DOHH2 (cell line): ENCODE measurements at regions not wholly inside any gene's neighbourhood (a gene's known extent, or its start where the extent isn't known, plus 50 kb on each side); places are given as distances from the start of the nearest gene placed in this dataset.

Experiments used
- H3F3A ChIP-seq: fragments of 200-600 bp; sonication (generic), shearing (Covaris generic); 2 replicates; pipeline ENCODE4 v1.6.0; 2016; ENCODE audit warnings: antibody characterized with exemption, mild to moderate bottlenecking; ENCODE audit not compliant: control insufficient read depth, insufficient read depth
- H3K27ac ChIP-seq: fragments of 200-600 bp; sonication (generic); 2 replicates; pipeline ENCODE4 v1.5.1; 2014; ENCODE audit warnings: low read depth, mild to moderate bottlenecking, low read length, moderate library complexity
- H3K27me3 ChIP-seq: fragments of 200-600 bp; sonication (generic); 2 replicates; pipeline ENCODE4 v1.6.1; 2014; ENCODE audit warnings: mild to moderate bottlenecking, low read length, mixed read lengths; ENCODE audit not compliant: control insufficient read depth
- H3K36me3 ChIP-seq: fragments of 200-600 bp; sonication (generic); 2 replicates; pipeline ENCODE4 v1.6.1; 2014; ENCODE audit warnings: mild to moderate bottlenecking, low read length, moderate library complexity, mixed read lengths; ENCODE audit not compliant: control insufficient read depth
- H3K4me1 ChIP-seq: fragments of 200-600 bp; sonication (generic); 2 replicates; pipeline ENCODE4 v1.6.1; 2014; ENCODE audit warnings: mild to moderate bottlenecking, low read length, mixed read lengths; ENCODE audit not compliant: control insufficient read depth
- H3K4me2 ChIP-seq: fragments of 200-600 bp; sonication (generic); 2 replicates; pipeline ENCODE4 v1.6.0; 2014; ENCODE audit warnings: mild to moderate bottlenecking, low read length, moderate library complexity
- H3K4me3 ChIP-seq: fragments of 200-600 bp; sonication (generic); 2 replicates; pipeline ENCODE4 v1.5.1; 2014; ENCODE audit warnings: mild to moderate bottlenecking, low read length, mixed read lengths
- H3K79me2 ChIP-seq: fragments of 200-600 bp; sonication (generic); 2 replicates; pipeline ENCODE4 v1.6.1; 2014; ENCODE audit warnings: mild to moderate bottlenecking, low read length, mixed read lengths; ENCODE audit not compliant: control insufficient read depth
- H3K9me2 ChIP-seq: fragments of 200-600 bp; sonication (generic); replicated peaks from 2 replicates; pipeline ENCODE4 v1.6.1; 2014; ENCODE audit warnings: mild to moderate bottlenecking, low read length, mixed read lengths; ENCODE audit not compliant: control insufficient read depth
- H3K9me3 ChIP-seq: fragments of 200-600 bp; sonication (generic); 2 replicates; pipeline ENCODE4 v1.6.1; 2014; ENCODE audit warnings: antibody characterized with exemption, low read length, mixed read lengths; ENCODE audit not compliant: control insufficient read depth, insufficient read depth
- H4K20me1 ChIP-seq: fragments of 200-600 bp; sonication (generic); 2 replicates; pipeline ENCODE4 v1.6.0; 2014; ENCODE audit warnings: low read depth, mild to moderate bottlenecking, antibody characterized with exemption, low read length, moderate library complexity; ENCODE audit not compliant: control insufficient read depth, insufficient read depth
- EZH2phosphoT487 ChIP-seq: fragments of 200-600 bp; sonication (generic); IDR thresholded peaks from 2 replicates; pipeline ENCODE4 v1.6.1; 2017; ENCODE audit warnings: borderline replicate concordance, mild to moderate bottlenecking, antibody characterized with exemption, low read length, moderate library complexity, mixed read lengths
- TF ChIP-seq, protein P1 (sequence below): fragments of 200-600 bp; sonication (generic); IDR thresholded peaks from one replicate; pipeline ENCODE4 v1.5.1; 2014; ENCODE audit warnings: antibody characterized with exemption, mild to moderate bottlenecking, low read depth, low read length; ENCODE audit not compliant: poor library complexity, severe bottlenecking

DNA sequence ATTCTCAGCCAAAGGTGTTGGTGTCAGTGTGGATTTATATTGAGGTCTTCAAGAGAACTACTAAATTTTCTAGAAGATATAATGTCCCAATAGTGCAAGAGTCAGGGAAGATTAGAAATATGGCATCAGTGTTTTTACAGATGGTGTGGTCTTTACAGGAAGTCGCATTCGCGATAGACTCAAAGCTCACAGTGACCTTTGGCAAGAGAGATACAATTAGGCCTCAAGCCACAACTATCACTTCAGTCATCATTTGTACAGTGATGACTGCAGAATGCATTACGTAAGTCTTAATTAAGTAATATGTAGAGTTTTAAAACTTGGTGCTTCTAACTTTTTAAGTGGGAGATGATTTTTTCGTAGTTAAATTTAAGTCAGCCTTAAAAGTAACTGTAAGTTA, 237.2 kb upstream of the FSTL5 start:
- H3K27me3 ChIP-seq = no peaks in the 10 kb centered on the region

DNA sequence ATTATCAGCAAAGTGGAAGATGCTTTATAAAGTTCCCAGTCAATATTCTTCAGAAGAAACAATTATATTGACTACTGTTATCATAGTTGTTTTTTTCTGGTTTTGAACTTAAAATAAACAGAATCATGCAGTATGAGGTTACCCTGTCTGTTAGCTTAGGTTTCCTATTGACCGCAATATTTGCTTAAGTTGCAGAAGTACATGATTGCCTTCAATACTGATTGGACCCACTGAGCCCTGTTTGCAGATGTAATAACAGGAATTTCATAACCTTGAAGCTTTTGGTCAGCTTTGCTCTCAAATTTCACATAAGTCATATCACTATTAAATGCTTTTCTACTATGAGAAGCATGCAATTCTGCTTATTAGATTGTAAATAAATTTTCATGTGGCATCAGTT, 229.1 kb upstream of the FSTL5 start:
- H3K4me1 ChIP-seq = no peaks in the 10 kb centered on the region
- H3K27me3 ChIP-seq = no peaks in the 10 kb centered on the region
- no peaks in the 10 kb centered on the region for H3K79me2 ChIP-seq
- no peaks in the 10 kb centered on the region for H3K9me2 ChIP-seq
- H3F3A ChIP-seq = no peaks in the 10 kb centered on the region
- H3K9me3 ChIP-seq = no peaks in the 10 kb centered on the region
- TF ChIP-seq, protein P1, sequence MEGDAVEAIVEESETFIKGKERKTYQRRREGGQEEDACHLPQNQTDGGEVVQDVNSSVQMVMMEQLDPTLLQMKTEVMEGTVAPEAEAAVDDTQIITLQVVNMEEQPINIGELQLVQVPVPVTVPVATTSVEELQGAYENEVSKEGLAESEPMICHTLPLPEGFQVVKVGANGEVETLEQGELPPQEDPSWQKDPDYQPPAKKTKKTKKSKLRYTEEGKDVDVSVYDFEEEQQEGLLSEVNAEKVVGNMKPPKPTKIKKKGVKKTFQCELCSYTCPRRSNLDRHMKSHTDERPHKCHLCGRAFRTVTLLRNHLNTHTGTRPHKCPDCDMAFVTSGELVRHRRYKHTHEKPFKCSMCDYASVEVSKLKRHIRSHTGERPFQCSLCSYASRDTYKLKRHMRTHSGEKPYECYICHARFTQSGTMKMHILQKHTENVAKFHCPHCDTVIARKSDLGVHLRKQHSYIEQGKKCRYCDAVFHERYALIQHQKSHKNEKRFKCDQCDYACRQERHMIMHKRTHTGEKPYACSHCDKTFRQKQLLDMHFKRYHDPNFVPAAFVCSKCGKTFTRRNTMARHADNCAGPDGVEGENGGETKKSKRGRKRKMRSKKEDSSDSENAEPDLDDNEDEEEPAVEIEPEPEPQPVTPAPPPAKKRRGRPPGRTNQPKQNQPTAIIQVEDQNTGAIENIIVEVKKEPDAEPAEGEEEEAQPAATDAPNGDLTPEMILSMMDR = no peak
- TF ChIP-seq EZH2phosphoT487 = no peak
- H4K20me1 ChIP-seq = no peaks in the 10 kb centered on the region
- no peak overlapping the region for H3K4me3 ChIP-seq
- H3K4me2 ChIP-seq = no peak overlapping the region
- no peak overlapping the region for H3K27ac ChIP-seq
- no peaks in the 10 kb centered on the region for H3K36me3 ChIP-seq

More for the DNA sequence above, 237.2 kb upstream of the FSTL5 start:
- no peak overlapping the region for H3K4me3 ChIP-seq
- H3K27ac ChIP-seq = no peak overlapping the region
- no peaks in the 10 kb centered on the region for H3K4me1 ChIP-seq
- H3K9me3 ChIP-seq = no peaks in the 10 kb centered on the region
- H4K20me1 ChIP-seq = no peaks in the 10 kb centered on the region
- no peaks in the 10 kb centered on the region for H3F3A ChIP-seq
- H3K36me3 ChIP-seq = no peaks in the 10 kb centered on the region
- TF ChIP-seq EZH2phosphoT487 = no peak
- TF ChIP-seq, protein P1 = no peak
- H3K79me2 ChIP-seq = no peaks in the 10 kb centered on the region
- no peak overlapping the region for H3K4me2 ChIP-seq
- H3K9me2 ChIP-seq = no peaks in the 10 kb centered on the region

DNA sequence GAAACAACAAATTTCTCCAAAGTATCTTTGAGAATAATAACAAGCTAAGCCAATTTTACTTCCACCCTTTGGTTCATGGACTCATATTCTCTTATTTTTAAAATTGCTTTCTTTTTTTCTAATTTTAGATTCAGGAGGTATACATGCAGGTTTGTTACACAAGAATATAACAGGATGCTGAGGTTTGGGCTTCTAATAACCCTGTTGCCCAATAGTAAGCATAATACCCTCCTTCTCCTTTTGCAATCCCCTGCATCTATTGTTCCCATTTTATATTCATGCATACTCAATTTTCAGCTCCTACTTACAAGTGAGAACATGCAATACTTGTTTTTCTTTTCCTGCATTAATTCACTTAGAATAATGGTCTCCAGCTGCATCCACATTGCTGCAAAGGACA, 202.3 kb upstream of the FSTL5 start:
- Histone ChIP-seq H3K4me3 (no peak overlapping the region), H3K4me2 (no peak overlapping the region), H3K79me2 (no peaks in the 10 kb centered on the region), H3K27me3 (no peaks in the 10 kb centered on the region), H3K9me2 (no peaks in the 10 kb centered on the region), H3K36me3 (no peaks in the 10 kb centered on the region), H4K20me1 (no peaks in the 10 kb centered on the region), H3K9me3 (no peaks in the 10 kb centered on the region), H3K27ac (no peak overlapping the region), H3F3A (no peaks in the 10 kb centered on the region), H3K4me1 (no peaks in the 10 kb centered on the region)
- TF ChIP-seq, protein P1 = no peak
- no peak for TF ChIP-seq EZH2phosphoT487

DNA sequence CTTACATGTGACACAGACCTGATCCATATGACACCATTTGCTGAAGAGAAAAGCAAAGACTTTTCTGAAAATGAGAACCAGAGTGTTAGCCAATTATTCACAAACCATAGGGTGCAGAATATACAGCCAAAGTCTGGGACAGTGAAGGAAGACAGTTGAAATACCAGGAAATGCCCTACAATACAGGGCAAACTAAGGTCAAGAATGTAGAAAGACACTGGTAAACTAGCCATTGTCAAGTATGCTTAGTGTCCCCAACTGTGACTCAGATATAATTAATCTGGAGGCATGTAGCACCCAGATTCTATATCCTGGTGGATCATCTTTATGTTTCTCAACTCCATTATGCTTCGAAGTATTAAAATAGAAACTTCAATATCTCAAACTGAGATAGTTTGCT, 200.9 kb upstream of the FSTL5 start:
- Histone ChIP-seq H3K4me2 (no peak overlapping the region), H3K27me3 (no peaks in the 10 kb centered on the region), H3F3A (no peaks in the 10 kb centered on the region), H3K4me3 (no peak overlapping the region), H3K27ac (no peak overlapping the region), H3K79me2 (no peaks in the 10 kb centered on the region), H3K9me2 (no peaks in the 10 kb centered on the region), H4K20me1 (no peaks in the 10 kb centered on the region), H3K9me3 (no peaks in the 10 kb centered on the region), H3K36me3 (no peaks in the 10 kb centered on the region), H3K4me1 (no peaks in the 10 kb centered on the region)
- TF ChIP-seq, protein P1 = no peak
- no peak for TF ChIP-seq EZH2phosphoT487
